H1 (cell line): ENCODE measurements at regions not wholly inside any gene's neighbourhood (a gene's known extent, or its start where the extent isn't known, plus 50 kb on each side); places are given as distances from the start of the nearest gene placed in this dataset.

Source experiments
- CTCF ChIA-PET: fragments of 300-600 bp; sonication (Branson Sonifier 250); formaldehyde crosslinking; loops from one replicate; lab custom pipeline; 2021; ENCODE audit not compliant: partially characterized antibody; lab: Charles Lee
- POLR2A ChIA-PET: fragments of 300-600 bp; sonication (Branson Sonifier 250); formaldehyde crosslinking; loops from one replicate; lab custom pipeline; 2021; ENCODE audit warnings: inconsistent platforms; ENCODE audit not compliant: partially characterized antibody; lab: Charles Lee
- DNase-seq, 2 experiments: peaks; one replicate each; pipeline versions ENCODE4 v3.0.0 to v3.0.0-alpha.2; 2010 to 2022; ENCODE audit warnings: low spot score in 2 of 2, low read depth in 1 of 2, mixed read lengths in 1 of 2
- FAIRE-seq: peaks from 2 replicates; lab custom pipeline; 2011; peaks lifted over from hg19 to GRCh38; lab: Jason Lieb, UNC
- H2AFZ ChIP-seq: 2 replicates; pipeline ENCODE4 v1.8.1; 2012; ENCODE audit warnings: low read length, inconsistent platforms
- H2AK5ac ChIP-seq: 2 replicates; pipeline ENCODE4 v1.6.1; 2013; ENCODE audit warnings: low read depth, low read length
- H2BK120ac ChIP-seq: replicated peaks from 2 replicates; pipeline ENCODE3; 2013; ENCODE audit warnings: low read depth, low read length, inconsistent platforms
- H2BK12ac ChIP-seq: 2 replicates; pipeline ENCODE4 v1.6.1; 2013; ENCODE audit warnings: low read depth, low read length
- H2BK15ac ChIP-seq: 2 replicates; pipeline ENCODE4 v1.6.1; 2013; ENCODE audit warnings: low read length
- H2BK20ac ChIP-seq: 2 replicates; pipeline ENCODE4 v1.6.1; 2013; ENCODE audit warnings: low read length
- H2BK5ac ChIP-seq: 2 replicates; pipeline ENCODE4 v1.6.1; 2013; ENCODE audit warnings: low read depth, low read length
- H3K14ac ChIP-seq: 2 replicates; pipeline ENCODE4 v1.6.1; 2013; ENCODE audit warnings: inconsistent platforms; ENCODE audit not compliant: insufficient read length
- H3K18ac ChIP-seq: 2 replicates; pipeline ENCODE4 v1.6.1; 2013; ENCODE audit warnings: low read length; ENCODE audit errors: extremely low read depth
- H3K23ac ChIP-seq: 2 replicates; pipeline ENCODE4 v1.6.1; 2013; ENCODE audit warnings: inconsistent platforms; ENCODE audit not compliant: insufficient read length
- H3K23me2 ChIP-seq: 2 replicates; pipeline ENCODE4 v1.6.1; 2013; ENCODE audit warnings: low read depth, low read length
- H3K27ac ChIP-seq: 2 replicates; pipeline ENCODE4 v1.6.1; 2011; ENCODE audit warnings: low read depth, low read length, inconsistent platforms
- H3K27me3 ChIP-seq, 4 experiments: replicated peaks in 1 of 4; 1 replicate in 1 of 4; 2 replicates in 3 of 4; pipeline versions ENCODE4 v1.6.1 to v1.8.1; 2011 to 2013; ENCODE audit warnings: low read length in 3 of 4, mild to moderate bottlenecking in 3 of 4, inconsistent platforms in 2 of 4, mixed read lengths in 2 of 4, moderate library complexity in 1 of 4; ENCODE audit not compliant: control insufficient read depth in 3 of 4, insufficient read depth in 3 of 4; ENCODE audit errors: extremely low read depth in 1 of 4
- H3K36me3 ChIP-seq, 4 experiments: 2 replicates each; pipeline versions ENCODE4 v1.6.1 to v1.8.1; 2011 to 2013; ENCODE audit warnings: mild to moderate bottlenecking in 4 of 4, low read length in 3 of 4, moderate library complexity in 2 of 4, control low read depth in 1 of 4, inconsistent platforms in 1 of 4; ENCODE audit not compliant: insufficient read depth in 4 of 4, control insufficient read depth in 2 of 4
- H3K4ac ChIP-seq: replicated peaks from 2 replicates; pipeline ENCODE3; 2013; ENCODE audit warnings: low read length, low read depth, mixed read lengths, inconsistent platforms; ENCODE audit not compliant: insufficient read length
- H3K4me1 ChIP-seq, 4 experiments: replicated peaks in 1 of 4; 1 replicate in 1 of 4; 2 replicates in 3 of 4; pipeline versions ENCODE4 v1.6.1 to v1.8.1; 2011 to 2013; ENCODE audit warnings: low read length in 3 of 4, inconsistent platforms in 2 of 4, mixed read lengths in 1 of 4; ENCODE audit not compliant: insufficient read depth in 4 of 4, control insufficient read depth in 3 of 4
- H3K4me2 ChIP-seq, 2 experiments: 2 replicates each; pipeline versions ENCODE4 v1.6.1 to v1.8.1; 2011 to 2013; ENCODE audit warnings: low read depth in 2 of 2, low read length in 2 of 2, control low read depth in 1 of 2, inconsistent platforms in 1 of 2, mild to moderate bottlenecking in 1 of 2; ENCODE audit not compliant: insufficient read depth in 1 of 2
- H3K4me3 ChIP-seq, 4 experiments: fragments of 200-600, 300-600 bp in 1 of 4; sonication (generic), shearing (Covaris generic), sonication (Bioruptor Twin) in 1 of 4; 2 replicates each; pipeline versions ENCODE4 v1.5.1 to v1.8.1; 2011 to 2016; ENCODE audit warnings: low read length in 4 of 4, low read depth in 3 of 4, control low read depth in 2 of 4, inconsistent platforms in 2 of 4, mild to moderate bottlenecking in 2 of 4, mixed read lengths in 1 of 4, moderate library complexity in 1 of 4; ENCODE audit not compliant: insufficient read depth in 2 of 4; ENCODE audit errors: extremely low read depth in 1 of 4
- H3K56ac ChIP-seq: replicated peaks from 2 replicates; pipeline ENCODE3; 2013; ENCODE audit warnings: low read depth, mild to moderate bottlenecking, mixed read lengths, low read length, inconsistent platforms; ENCODE audit not compliant: insufficient read length
- H3K79me1 ChIP-seq: 2 replicates; pipeline ENCODE4 v1.6.1; 2013; ENCODE audit warnings: low read depth, low read length, control low read depth
- H3K79me2 ChIP-seq, 2 experiments: 2 replicates each; pipeline versions ENCODE4 v1.6.1 to v1.8.1; 2012 to 2013; ENCODE audit warnings: low read length in 2 of 2, mild to moderate bottlenecking in 2 of 2, inconsistent platforms in 1 of 2; ENCODE audit not compliant: insufficient read depth in 2 of 2, control insufficient read depth in 1 of 2
- H3K9ac ChIP-seq, 4 experiments: replicated peaks in 1 of 4; 1 replicate in 1 of 4; 2 replicates in 3 of 4; pipeline versions ENCODE4 v1.6.1 to v1.8.1; 2011 to 2013; ENCODE audit warnings: low read depth in 3 of 4, low read length in 3 of 4, control low read depth in 2 of 4, mild to moderate bottlenecking in 2 of 4, moderate library complexity in 2 of 4, inconsistent platforms in 1 of 4; ENCODE audit errors: extremely low read depth in 1 of 4
- H3K9me3 ChIP-seq, 2 experiments: 2 replicates each; pipeline versions ENCODE4 v1.6.1 to v1.8.1; 2012 to 2013; ENCODE audit warnings: mild to moderate bottlenecking in 2 of 2, moderate library complexity in 2 of 2, control low read depth in 1 of 2, inconsistent platforms in 1 of 2, low read depth in 1 of 2, low read length in 1 of 2, mixed read lengths in 1 of 2; ENCODE audit not compliant: insufficient read depth in 2 of 2
- H4K20me1 ChIP-seq, 2 experiments: replicated peaks in 1 of 2; 2 replicates each; pipeline versions ENCODE3 to v1.8.1; 2011 to 2013; ENCODE audit warnings: inconsistent platforms in 2 of 2, low read length in 2 of 2, mild to moderate bottlenecking in 1 of 2; ENCODE audit not compliant: insufficient read depth in 2 of 2, control insufficient read depth in 1 of 2
- H4K5ac ChIP-seq: 2 replicates; pipeline ENCODE4 v1.6.1; 2013; ENCODE audit warnings: low read length, low read depth, mixed read lengths, inconsistent platforms; ENCODE audit not compliant: insufficient read length
- H4K8ac ChIP-seq: 2 replicates; pipeline ENCODE4 v1.8.0; 2013; ENCODE audit warnings: mild to moderate bottlenecking, moderate library complexity, low read length, inconsistent platforms; ENCODE audit not compliant: insufficient read depth; ENCODE audit errors: extremely low read depth
- H4K91ac ChIP-seq: replicated peaks from 2 replicates; pipeline ENCODE3; 2013; ENCODE audit warnings: low read length, mixed read lengths, inconsistent platforms; ENCODE audit not compliant: insufficient read length
- CHD1 ChIP-seq: IDR thresholded peaks from 2 replicates; pipeline ENCODE4 v1.6.1; 2012; ENCODE audit warnings: low read depth, low read length, improper control_type of control experiment
- CTCF ChIP-seq, 3 experiments: IDR thresholded peaks; 1 replicate in 2 of 3; 2 replicates in 1 of 3; pipeline versions ENCODE4 v1.5.1 to v1.6.1; 2011; ENCODE audit warnings: low read length in 3 of 3, mild to moderate bottlenecking in 3 of 3, inconsistent platforms in 2 of 3, low read depth in 1 of 3, moderate library complexity in 1 of 3; ENCODE audit not compliant: insufficient read depth in 1 of 3; ENCODE audit errors: control extremely low read depth in 1 of 3
- E2F6 ChIP-seq: IDR thresholded peaks from 2 replicates; pipeline ENCODE4 v1.6.1; 2012; ENCODE audit warnings: inconsistent platforms
- HDAC2 ChIP-seq, 2 experiments: fragments of 300-600 bp in 1 of 2; sonication (generic) in 1 of 2; IDR thresholded peaks; 2 replicates each; pipeline ENCODE4 v1.6.1; 2011 to 2012; ENCODE audit warnings: low read depth in 2 of 2, low read length in 2 of 2, mild to moderate bottlenecking in 2 of 2, moderate library complexity in 2 of 2, borderline replicate concordance in 1 of 2, inconsistent platforms in 1 of 2
- JUN ChIP-seq: IDR thresholded peaks from 2 replicates; pipeline ENCODE4 v1.6.1; 2011; ENCODE audit warnings: low read depth, mild to moderate bottlenecking, improper control_type of control experiment, low read length
- POLR2A ChIP-seq, 2 experiments: IDR thresholded peaks; 1 replicate in 1 of 2; 2 replicates in 1 of 2; pipeline ENCODE4 v1.6.1; 2011; ENCODE audit warnings: low read depth in 2 of 2, low read length in 2 of 2, mild to moderate bottlenecking in 2 of 2; ENCODE audit errors: control extremely low read depth in 1 of 2
- RBBP5 ChIP-seq: IDR thresholded peaks from 2 replicates; pipeline ENCODE4 v1.7.1; 2012; ENCODE audit warnings: low read depth, mild to moderate bottlenecking, inconsistent platforms, low read length, moderate library complexity, borderline replicate concordance
- RFX5 ChIP-seq: IDR thresholded peaks from 2 replicates; pipeline ENCODE4 v1.6.1; 2011; ENCODE audit warnings: low read depth, low read length, improper control_type of control experiment, borderline replicate concordance
- SIRT6 ChIP-seq: IDR thresholded peaks from one replicate; pipeline ENCODE4 v1.7.1; 2012; ENCODE audit warnings: low read length, inconsistent platforms
- SIX5 ChIP-seq: IDR thresholded peaks from 2 replicates; pipeline ENCODE4 v1.6.1; 2011; ENCODE audit warnings: mild to moderate bottlenecking, low read depth, low read length
- SP2 ChIP-seq: IDR thresholded peaks from 2 replicates; pipeline ENCODE4 v1.6.1; 2012; ENCODE audit warnings: mild to moderate bottlenecking, low read length, inconsistent platforms
- TAF7 ChIP-seq: optimal IDR thresholded peaks from 2 replicates; pipeline ENCODE3; 2011; ENCODE audit warnings: low read depth, mild to moderate bottlenecking, inconsistent platforms, low read length, moderate library complexity, borderline replicate concordance
- WGBS, 2 experiments: shearing (Covaris generic) in 1 of 2; methylation state at CpG; one replicate each; pipeline versions ENCODE4 v1.1.6 to v1.1.7; 2013 to 2015; ENCODE audit warnings: low lambda C conversion rate in 2 of 2, mixed read lengths in 2 of 2, inconsistent platforms in 1 of 2, low coverage in 1 of 2, missing lambda C conversion rate in 1 of 2; ENCODE audit not compliant: insufficient replicate concordance in 2 of 2, insufficient coverage in 1 of 2, insufficient read length in 1 of 2; ENCODE audit errors: extremely low coverage in 1 of 2, missing lambda C conversion rate in 1 of 2; 5-methylcytosine and 5-hydroxymethylcytosine counted together

- Histone ChIP-seq H4K91ac (no peak overlapping the region), H3K18ac (no peak overlapping the region), H2BK20ac (no peak overlapping the region), H3K14ac (no peak overlapping the region), H4K8ac (no peak overlapping the region), H3K23me2 (no peaks in the 10 kb centered on the region), H3K27me3 (peaks cover 0 to 1% (median 0%) of the 10 kb centered on the region in 4 experiments; a peak in 1 of 7 replicates), H2BK12ac (no peak overlapping the region), H4K20me1 (no peaks in the 10 kb centered on the region), H3K4me2 (no peak overlapping the region), H2BK15ac (no peak overlapping the region), H3K36me3 (no peaks in the 10 kb centered on the region), H3K79me2 (no peaks in the 10 kb centered on the region), H3K9me3 (no peaks in the 10 kb centered on the region), H3K4ac (no peak overlapping the region), H3K79me1 (no peaks in the 10 kb centered on the region), H3K56ac (no peak overlapping the region), H3K27ac (no peak overlapping the region), H3K9ac (no peak overlapping the region), H3K4me1 (0 out of 7 replicates have a peak, but pooled peaks cover 0 to 2% (median 0%) of the 10 kb centered on the region in 4 experiments), H2AK5ac (no peak overlapping the region), H2BK120ac (no peak overlapping the region), H4K5ac (no peak overlapping the region), H2AFZ (no peak overlapping the region), H3K23ac (no peak overlapping the region), H3K4me3 (no peak overlapping the region), H2BK5ac (no peak overlapping the region)
- ChIA-PET POLR2A (no interaction called here), CTCF (no interaction called here)
- DNase-seq (no peak), FAIRE-seq (no peak)
- 78% methylated on average over 6 of the region's 6 CpGs; no CpG with 5 or more reads in 1 of the 2 experiments for WGBS, 2 experiments
- TF ChIP-seq E2F6 (no peak), SP2 (no peak), POLR2A (IDR thresholded peaks at IDR 0.05; ENCODE audit: control extremely low read depth in 1 of 2, low read depth in 2 of 2, low read length in 2 of 2) (no peak), HDAC2 (IDR thresholded peaks at IDR 0.05; ENCODE audit: borderline replicate concordance in 1 of 2, low read depth in 2 of 2, low read length in 2 of 2) (no peak), CHD1 (no peak), JUN (no peak), SIRT6 (no peak), TAF7 (no peak), CTCF (IDR thresholded peaks at IDR 0.05; ENCODE audit: control extremely low read depth in 1 of 3, insufficient read depth in 1 of 3, low read depth in 1 of 3, low read length in 3 of 3) (no peak), RBBP5 (no peak), RFX5 (no peak), SIX5 (no peak)
These were observed 122.9 kb downstream of the MACROH2A1 start for GRCh38 chr5:135276151-135276550.
